Neural progenitor cell (in vitro differentiated cells): ENCODE measurements at regions not wholly inside any gene's neighbourhood (a gene's known extent, or its start where the extent isn't known, plus 50 kb on each side); places are given as distances from the start of the nearest gene placed in this dataset.

ENCODE experiments used
- DNase-seq: peaks from one replicate; pipeline ENCODE4 v3.0.0-alpha.2; 2016; ENCODE audit warnings: low spot score
- H2AFZ ChIP-seq: fragments of 200-600 bp; sonication (generic); replicated peaks from 2 replicates; pipeline ENCODE4 v1.6.1; 2016; ENCODE audit warnings: antibody characterized with exemption
- H3F3A ChIP-seq: fragments of 200-600 bp; sonication (generic); 2 replicates; pipeline ENCODE4 v1.6.1; 2016; ENCODE audit warnings: antibody characterized with exemption, low read depth
- H3K27ac ChIP-seq: fragments of 200-600 bp; sonication (generic); 2 replicates; pipeline ENCODE4 v1.5.1; 2016; ENCODE audit warnings: mild to moderate bottlenecking
- H3K27me3 ChIP-seq: fragments of 200-600 bp; sonication (generic); 2 replicates; pipeline ENCODE4 v1.6.1; 2016; ENCODE audit warnings: mild to moderate bottlenecking, moderate library complexity
- H3K36me3 ChIP-seq: fragments of 200-600 bp; sonication (generic); 2 replicates; pipeline ENCODE4 v1.5.1; 2016
- H3K4me1 ChIP-seq: fragments of 200-600 bp; sonication (generic); 2 replicates; pipeline ENCODE4 v1.6.1; 2016; ENCODE audit warnings: mixed run types
- H3K4me2 ChIP-seq: fragments of 200-600 bp; sonication (generic); 2 replicates; pipeline ENCODE4 v1.6.1; 2016
- H3K4me3 ChIP-seq: fragments of 200-600 bp; sonication (generic); 2 replicates; pipeline ENCODE4 v1.5.1; 2016
- H3K79me2 ChIP-seq: fragments of 200-600 bp; sonication (generic); 2 replicates; pipeline ENCODE4 v1.6.1; 2016; ENCODE audit warnings: low read depth
- H3K9ac ChIP-seq: fragments of 200-600 bp; sonication (generic); 2 replicates; pipeline ENCODE4 v1.6.1; 2016
- H3K9me3 ChIP-seq: fragments of 200-600 bp; sonication (generic); 2 replicates; pipeline ENCODE4 v1.5.1; 2016; ENCODE audit warnings: low read depth
- H4K20me1 ChIP-seq: fragments of 200-600 bp; sonication (generic); 2 replicates; pipeline ENCODE4 v1.6.1; 2016; ENCODE audit warnings: low read depth
- H3K27ac Mint-ChIP-seq: 3 replicates; pipeline ENCODE4 v1.8.0; 2021; ENCODE audit warnings: mixed read lengths
- H3K27me3 Mint-ChIP-seq: 2 replicates; pipeline ENCODE4 v1.8.0; 2022; ENCODE audit warnings: low read depth, mild to moderate bottlenecking, inconsistent platforms, moderate library complexity, mixed read lengths; ENCODE audit not compliant: insufficient read depth
- H3K36me3 Mint-ChIP-seq: 3 replicates; pipeline ENCODE4 v1.8.0; 2021; ENCODE audit warnings: mixed read lengths
- H3K4me1 Mint-ChIP-seq: 3 replicates; pipeline ENCODE4 v1.8.0; 2021; ENCODE audit warnings: mixed read lengths
- H3K4me3 Mint-ChIP-seq: 3 replicates; pipeline ENCODE4 v1.8.0; 2021; ENCODE audit warnings: mild to moderate bottlenecking, moderate library complexity, mixed read lengths
- H3K9me3 Mint-ChIP-seq: 3 replicates; pipeline ENCODE4 v1.8.0; 2020; ENCODE audit warnings: mixed read lengths
- CTCF ChIP-seq: fragments of 200-600 bp; sonication (generic); IDR thresholded peaks from 2 replicates; pipeline ENCODE4 v1.5.1; 2017; ENCODE audit warnings: antibody characterized with exemption, mild to moderate bottlenecking
- EZH2 ChIP-seq: fragments of 200-600 bp; sonication (generic); IDR thresholded peaks from 2 replicates; pipeline ENCODE4 v1.6.1; 2017; ENCODE audit warnings: antibody characterized with exemption, mild to moderate bottlenecking, moderate library complexity
- EZH2phosphoT487 ChIP-seq: fragments of 200-600 bp; sonication (generic); IDR thresholded peaks from 2 replicates; pipeline ENCODE4 v1.6.1; 2017; ENCODE audit warnings: antibody characterized with exemption

- Mint-ChIP-seq H3K36me3 (peaks cover 18% of the 10 kb centered on the region), H3K27me3 (peaks cover 3% of the 10 kb centered on the region), H3K27ac (no peak overlapping the region), H3K4me3 (no peak overlapping the region), H3K4me1 (peaks cover 7% of the 10 kb centered on the region), H3K9me3 (no peaks in the 10 kb centered on the region)
- H3K9ac ChIP-seq: no peak overlapping the region
- peak; percentile 9 for DNase-seq
- H3K27me3 ChIP-seq: no peaks in the 10 kb centered on the region
- H2AFZ ChIP-seq: no peak overlapping the region
- H3K27ac ChIP-seq: no peak overlapping the region
- H3K4me3 ChIP-seq: no peak overlapping the region
- H4K20me1 ChIP-seq: no peaks in the 10 kb centered on the region
- H3K79me2 ChIP-seq: no peaks in the 10 kb centered on the region
- no peak overlapping the region for H3K4me2 ChIP-seq
- no peaks in the 10 kb centered on the region for H3F3A ChIP-seq
- TF ChIP-seq EZH2phosphoT487 (no peak), CTCF (no peak), EZH2 (no peak)
- H3K36me3 ChIP-seq: no peaks in the 10 kb centered on the region
- H3K4me1 ChIP-seq: no peaks in the 10 kb centered on the region
- H3K9me3 ChIP-seq: no peaks in the 10 kb centered on the region
These were observed 69.7 kb upstream of the GRK3 start for GRCh38 chr22:25494774-25495173.

- Histone ChIP-seq H2AFZ (no peak overlapping the region), H3K27me3 (no peaks in the 10 kb centered on the region), H3K9me3 (no peaks in the 10 kb centered on the region), H3K9ac (no peak overlapping the region), H3K4me2 (no peak overlapping the region), H3K27ac (no peak overlapping the region), H3F3A (no peaks in the 10 kb centered on the region), H3K36me3 (no peaks in the 10 kb centered on the region), H3K4me3 (no peak overlapping the region), H3K79me2 (no peaks in the 10 kb centered on the region), H4K20me1 (no peaks in the 10 kb centered on the region), H3K4me1 (no peaks in the 10 kb centered on the region)
- Mint-ChIP-seq H3K27ac (no peak overlapping the region), H3K4me3 (no peak overlapping the region), H3K4me1 (peaks cover 7% of the 10 kb centered on the region), H3K9me3 (no peaks in the 10 kb centered on the region), H3K36me3 (peaks cover 13% of the 10 kb centered on the region), H3K27me3 (peaks cover 3% of the 10 kb centered on the region)
- DNase-seq: no peak
- TF ChIP-seq EZH2phosphoT487: no peak
- TF ChIP-seq CTCF: no peak
- no peak for TF ChIP-seq EZH2
These were observed 69.2 kb upstream of the GRK3 start for GRCh38 chr22:25495285-25495684.

GRCh38 chr22:25496396-25497064 is 67.9 kb upstream of the GRK3 start:
- H3K4me3 Mint-ChIP-seq: no peak overlapping the region
- no peak overlapping the region for H2AFZ ChIP-seq

More at GRCh38 chr22:25496396-25497064, 67.9 kb upstream of the GRK3 start:
- H3K36me3 Mint-ChIP-seq: peaks cover 13% of the 10 kb centered on the region
- H3K4me1 ChIP-seq: no peaks in the 10 kb centered on the region
- no peaks in the 10 kb centered on the region for H3K9me3 Mint-ChIP-seq
- no peaks in the 10 kb centered on the region for H4K20me1 ChIP-seq
- no peaks in the 10 kb centered on the region for H3K79me2 ChIP-seq
- H3K36me3 ChIP-seq: no peaks in the 10 kb centered on the region
- peaks cover 3% of the 10 kb centered on the region for H3K27me3 Mint-ChIP-seq
- H3K27me3 ChIP-seq: no peaks in the 10 kb centered on the region
- H3F3A ChIP-seq: no peaks in the 10 kb centered on the region
- peaks cover 7% of the 10 kb centered on the region for H3K4me1 Mint-ChIP-seq
- H3K9me3 ChIP-seq: no peaks in the 10 kb centered on the region
- no peak for DNase-seq
- no peak overlapping the region for H3K4me3 ChIP-seq
- TF ChIP-seq CTCF: no peak
- TF ChIP-seq EZH2: no peak
- no peak for TF ChIP-seq EZH2phosphoT487
- no peak overlapping the region for H3K9ac ChIP-seq
- no peak overlapping the region for H3K27ac Mint-ChIP-seq
- no peak overlapping the region for H3K4me2 ChIP-seq
- no peak overlapping the region for H3K27ac ChIP-seq
